Effector memory CD8-positive, alpha-beta T cell (primary cell): ENCODE measurements at regions not wholly inside any gene's neighbourhood (a gene's known extent, or its start where the extent isn't known, plus 50 kb on each side); places are given as distances from the start of the nearest gene placed in this dataset.
A peak's percentile ranks its signal among the peaks of the same experiment; 100 is the strongest.

Experiments used
- ATAC-seq: fragments of 150-1000 bp; cut with Tn5 transposase; replicated peaks from 2 replicates; pipeline ENCODE4 v1.10.0; 2021; ENCODE audit warnings: mild to moderate bottlenecking, moderate library complexity
- DNase-seq, 3 experiments: peaks; one replicate each; pipeline ENCODE4 v3.0.0; 2021
- H3K27ac Mint-ChIP-seq, 2 donors: one replicate each; pipeline ENCODE4 v1.8.0; 2022; ENCODE audit warnings: mild to moderate bottlenecking in 2 of 2, mixed read lengths in 2 of 2, moderate library complexity in 2 of 2
- H3K27me3 Mint-ChIP-seq, 2 donors: one replicate each; pipeline ENCODE4 v1.8.0; 2022; ENCODE audit warnings: mixed read lengths in 2 of 2
- H3K36me3 Mint-ChIP-seq: one replicate; pipeline ENCODE4 v1.8.0; 2022; ENCODE audit warnings: mild to moderate bottlenecking, moderate library complexity, mixed read lengths; ENCODE audit not compliant: insufficient read depth
- H3K4me1 Mint-ChIP-seq, 2 donors: one replicate each; pipeline ENCODE4 v1.8.0; 2022; ENCODE audit warnings: low read depth in 2 of 2, mixed read lengths in 2 of 2
- H3K4me3 Mint-ChIP-seq, 2 donors: one replicate each; pipeline ENCODE4 v1.8.0; 2022; ENCODE audit warnings: mild to moderate bottlenecking in 2 of 2, mixed read lengths in 2 of 2, moderate library complexity in 2 of 2
- H3K9me3 Mint-ChIP-seq, 2 donors: one replicate each; pipeline ENCODE4 v1.8.0; 2022; ENCODE audit warnings: mixed read lengths in 2 of 2

DNA sequence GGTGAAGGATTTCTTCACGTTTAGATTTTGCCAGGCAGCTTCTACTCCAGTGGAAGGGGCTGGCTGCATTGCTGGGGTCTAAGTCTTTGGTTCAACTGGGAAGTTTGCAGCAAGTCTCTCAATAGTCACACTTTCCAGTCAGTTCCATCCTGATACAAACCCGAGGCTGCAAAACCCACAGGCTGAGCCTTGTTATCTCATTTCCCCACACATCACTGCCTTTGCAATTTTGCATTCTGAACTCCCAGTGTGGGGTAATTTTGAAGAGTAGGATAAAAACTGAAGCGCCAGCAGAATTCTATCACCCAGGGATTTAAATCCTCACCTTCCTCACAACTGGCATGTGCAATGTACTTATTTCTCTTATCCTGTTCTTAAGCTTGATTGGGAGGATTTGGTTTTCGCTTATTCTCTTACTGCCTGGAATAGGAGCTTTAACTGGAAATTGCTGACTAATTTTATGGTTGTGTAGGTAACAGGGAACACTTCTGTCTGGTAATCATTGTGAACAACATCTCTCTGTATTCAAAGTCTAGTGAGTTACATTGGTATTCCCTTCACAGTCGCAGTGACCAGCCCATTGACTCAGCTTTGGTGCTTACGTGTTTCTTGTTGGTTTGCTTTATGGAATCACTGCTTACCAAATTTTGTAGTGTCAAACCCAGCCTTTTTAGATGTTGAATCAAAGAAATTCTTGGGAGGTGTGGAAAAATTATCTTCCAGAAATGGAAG is 142.0 kb upstream of the TOPAZ1 start:
- no peak for ATAC-seq
- Mint-ChIP-seq H3K4me3 (no peak overlapping the region), H3K9me3 (no peaks in the 10 kb centered on the region), H3K4me1 (no peaks in the 10 kb centered on the region), H3K27me3 (peaks cover 58 to 87% of the 10 kb centered on the region in 2 donors), H3K36me3 (no peaks in the 10 kb centered on the region), H3K27ac (no peak overlapping the region)
- no peak for DNase-seq

GRCh38 chr3:44100298-44100695 is 141.4 kb upstream of the TOPAZ1 start:
- Mint-ChIP-seq H3K27me3 (peaks cover 62 to 93% of the 10 kb centered on the region in 2 donors), H3K36me3 (no peaks in the 10 kb centered on the region), H3K4me3 (no peak overlapping the region), H3K4me1 (peaks cover 0 to 3% of the 10 kb centered on the region in 2 donors), H3K27ac (no peak overlapping the region), H3K9me3 (no peaks in the 10 kb centered on the region)
- DNase-seq, result no peak
- ATAC-seq, result no peak

- no peak overlapping the region for H3K4me3 Mint-ChIP-seq
- peaks cover 0 to 3% of the 10 kb centered on the region in 2 donors for H3K4me1 Mint-ChIP-seq
- no peaks in the 10 kb centered on the region for H3K36me3 Mint-ChIP-seq
- DNase-seq (no peak), ATAC-seq (no peak)
- H3K27me3 Mint-ChIP-seq, result peaks cover 43 to 87% of the 10 kb centered on the region in 2 donors
- H3K27ac Mint-ChIP-seq, result no peak overlapping the region
- H3K9me3 Mint-ChIP-seq, result no peaks in the 10 kb centered on the region
These were observed 137.6 kb upstream of the TOPAZ1 start for GRCh38 chr3:44104043-44104442.

- Mint-ChIP-seq H3K36me3 (peaks cover 2% of the 10 kb centered on the region), H3K4me3 (no peak overlapping the region), H3K4me1 (peaks cover 0 to 3% of the 10 kb centered on the region in 2 donors), H3K27me3 (peaks cover 38 to 79% of the 10 kb centered on the region in 2 donors), H3K27ac (no peak overlapping the region), H3K9me3 (no peaks in the 10 kb centered on the region)
- DNase-seq, result no peak
- ATAC-seq, result no peak
These were observed 136.9 kb upstream of the TOPAZ1 start for GRCh38 chr3:44104668-44105321.

GRCh38 chr3:44105571-44105970 is 136.1 kb upstream of the TOPAZ1 start:
- DNase-seq (no peak), ATAC-seq (no peak)
- H3K4me3 Mint-ChIP-seq, result no peak overlapping the region
- H3K27me3 Mint-ChIP-seq, result peaks cover 38 to 75% of the 10 kb centered on the region in 2 donors
- no peaks in the 10 kb centered on the region for H3K9me3 Mint-ChIP-seq
- peaks cover 2% of the 10 kb centered on the region for H3K36me3 Mint-ChIP-seq
- no peak overlapping the region for H3K27ac Mint-ChIP-seq
- peaks cover 0 to 3% of the 10 kb centered on the region in 2 donors for H3K4me1 Mint-ChIP-seq

DNA sequence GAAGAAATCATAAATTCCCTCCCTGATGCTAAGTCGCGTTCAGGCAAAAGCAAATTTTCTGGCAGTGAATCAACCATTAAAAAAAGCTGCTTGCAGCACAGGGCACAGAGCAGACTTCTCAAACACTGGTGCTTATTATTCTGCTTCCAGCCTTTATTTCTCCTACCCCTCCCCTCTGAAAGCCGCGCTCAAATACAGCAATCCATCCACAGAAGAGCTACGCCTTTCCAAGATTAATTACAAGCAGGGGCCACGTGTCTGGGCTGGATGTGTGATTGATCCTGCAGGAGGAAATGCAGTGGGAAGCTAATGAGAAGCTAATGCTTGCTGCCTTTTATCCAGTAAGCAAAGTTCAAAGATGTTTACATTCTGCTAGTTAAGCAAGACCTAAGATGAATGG is 134.9 kb upstream of the TOPAZ1 start:
- Mint-ChIP-seq H3K27me3 (peaks cover 31 to 75% of the 10 kb centered on the region in 2 donors), H3K4me3 (no peak overlapping the region), H3K27ac (no peak overlapping the region), H3K9me3 (no peaks in the 10 kb centered on the region), H3K4me1 (peaks cover 0 to 3% of the 10 kb centered on the region in 2 donors), H3K36me3 (peaks cover 2% of the 10 kb centered on the region)
- DNase-seq (no peak), ATAC-seq (no peak)

GRCh38 chr3:44108481-44108880 is 133.2 kb upstream of the TOPAZ1 start:
- H3K4me3 Mint-ChIP-seq, result no peak overlapping the region
- H3K36me3 Mint-ChIP-seq, result peaks cover 2% of the 10 kb centered on the region
- peaks cover 0 to 3% of the 10 kb centered on the region in 2 donors for H3K4me1 Mint-ChIP-seq
- no peak for DNase-seq
- ATAC-seq, result no peak
- peaks cover 28 to 68% of the 10 kb centered on the region in 2 donors for H3K27me3 Mint-ChIP-seq
- H3K27ac Mint-ChIP-seq, result no peak overlapping the region
- no peaks in the 10 kb centered on the region for H3K9me3 Mint-ChIP-seq

- Mint-ChIP-seq H3K4me1 (peaks cover 0 to 2% of the 10 kb centered on the region in 2 donors), H3K27ac (no peak overlapping the region), H3K36me3 (peaks cover 2% of the 10 kb centered on the region), H3K4me3 (no peak overlapping the region), H3K9me3 (no peaks in the 10 kb centered on the region), H3K27me3 (peaks cover 17 to 69% of the 10 kb centered on the region in 2 donors)
- no peak for DNase-seq
- no peak for ATAC-seq
These were observed 131.8 kb upstream of the TOPAZ1 start for GRCh38 chr3:44109771-44110361.

DNA sequence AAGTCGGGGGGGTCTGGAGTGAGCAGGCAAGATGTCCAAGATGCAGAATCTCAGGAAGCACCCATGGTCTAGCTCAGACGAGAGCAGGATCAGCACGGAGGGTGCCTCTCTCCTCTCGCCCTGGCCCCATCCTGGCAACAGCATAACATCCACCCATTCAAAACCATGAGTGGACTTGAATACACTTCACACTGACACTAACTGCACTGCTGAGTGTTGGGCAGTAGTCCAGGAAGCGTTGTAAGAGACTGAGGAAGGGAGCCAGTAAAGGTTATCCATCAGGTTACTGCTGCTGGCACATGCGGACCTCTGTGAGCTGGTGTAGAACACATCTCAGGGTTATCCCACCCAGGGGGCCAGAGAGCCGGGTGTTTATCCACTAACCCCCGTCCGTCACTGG is 131.0 kb upstream of the TOPAZ1 start:
- H3K36me3 Mint-ChIP-seq, result peaks cover 2% of the 10 kb centered on the region
- no peak overlapping the region for H3K27ac Mint-ChIP-seq
- ATAC-seq, result no peak
- no peaks in the 10 kb centered on the region for H3K9me3 Mint-ChIP-seq
- H3K4me3 Mint-ChIP-seq, result no peak overlapping the region
- peaks cover 14 to 69% of the 10 kb centered on the region in 2 donors for H3K27me3 Mint-ChIP-seq
- no peak for DNase-seq
- H3K4me1 Mint-ChIP-seq, result no peaks in the 10 kb centered on the region

- H3K4me1 Mint-ChIP-seq, result no peaks in the 10 kb centered on the region
- H3K4me3 Mint-ChIP-seq, result no peak overlapping the region
- H3K9me3 Mint-ChIP-seq, result no peaks in the 10 kb centered on the region
- H3K27me3 Mint-ChIP-seq, result peaks cover 20 to 72% of the 10 kb centered on the region in 2 donors
- no peak overlapping the region for H3K27ac Mint-ChIP-seq
- ATAC-seq (no peak), DNase-seq (no peak)
- peaks cover 2% of the 10 kb centered on the region for H3K36me3 Mint-ChIP-seq
These were observed 130.2 kb upstream of the TOPAZ1 start for GRCh38 chr3:44111482-44111881.

DNA sequence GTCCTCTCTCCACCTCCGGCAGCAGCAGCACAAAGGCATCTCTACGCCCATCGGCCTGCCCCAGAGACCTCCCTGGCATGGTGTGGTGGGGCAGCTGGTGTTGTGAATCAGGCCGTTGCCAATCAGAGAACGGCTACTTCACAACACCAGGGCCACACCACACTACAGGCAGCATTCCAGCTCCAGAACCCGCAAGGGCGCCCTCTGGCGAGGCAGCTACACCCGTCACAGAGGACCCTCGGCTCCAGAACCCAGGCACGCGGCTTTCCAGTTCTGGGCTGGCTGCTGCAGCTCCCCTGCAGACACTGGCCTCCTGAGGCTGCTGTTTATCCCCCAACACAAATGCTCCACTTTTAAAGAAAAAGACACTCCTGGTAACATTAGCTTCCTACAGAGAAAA is 127.5 kb upstream of the TOPAZ1 start:
- DNase-seq, result peak in 1 of 3 experiments; percentile 8
- Mint-ChIP-seq H3K27ac (no peak overlapping the region), H3K9me3 (no peaks in the 10 kb centered on the region), H3K4me1 (no peaks in the 10 kb centered on the region), H3K4me3 (no peak overlapping the region), H3K27me3 (peaks cover 22 to 74% of the 10 kb centered on the region in 2 donors), H3K36me3 (peaks cover 2% of the 10 kb centered on the region)
- ATAC-seq, result no peak

- Mint-ChIP-seq H3K9me3 (no peaks in the 10 kb centered on the region), H3K27me3 (peaks cover 15 to 65% of the 10 kb centered on the region in 2 donors), H3K27ac (no peak overlapping the region), H3K36me3 (no peaks in the 10 kb centered on the region), H3K4me3 (no peak overlapping the region), H3K4me1 (no peaks in the 10 kb centered on the region)
- ATAC-seq (no peak), DNase-seq (no peak)
These were observed 124.4 kb upstream of the TOPAZ1 start for GRCh38 chr3:44117239-44117638.

DNA sequence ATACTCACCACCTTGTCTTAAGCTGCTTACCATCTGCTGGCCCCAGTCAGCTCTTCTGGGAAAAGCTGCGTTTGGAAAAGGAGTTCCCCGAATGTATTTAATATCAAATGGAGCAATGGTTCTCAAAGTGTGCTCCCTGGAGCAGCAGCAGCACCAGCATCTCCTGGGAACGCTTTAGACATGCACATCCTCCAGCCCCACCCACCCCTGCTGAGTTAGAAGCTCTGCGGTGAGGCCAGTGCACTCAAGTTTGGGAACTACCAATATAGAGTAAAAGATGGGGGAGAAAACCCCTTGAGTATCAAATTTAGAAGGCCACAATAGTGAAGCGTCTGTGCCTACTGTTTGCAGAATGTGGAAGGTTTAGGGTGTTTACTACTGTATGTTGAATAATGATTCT is 124.0 kb upstream of the TOPAZ1 start:
- Mint-ChIP-seq H3K4me3 (no peak overlapping the region), H3K36me3 (no peaks in the 10 kb centered on the region), H3K27me3 (peaks cover 15 to 64% of the 10 kb centered on the region in 2 donors), H3K9me3 (no peaks in the 10 kb centered on the region), H3K27ac (no peak overlapping the region), H3K4me1 (no peaks in the 10 kb centered on the region)
- ATAC-seq (no peak), DNase-seq (no peak)
